Vagina (tissue), 2 donors: ENCODE measurements at regions not wholly inside any gene's neighbourhood (a gene's known extent, or its start where the extent isn't known, plus 50 kb on each side); places are given as distances from the start of the nearest gene placed in this dataset.

Experiments
- DNase-seq, 2 donors: peaks; one replicate each; pipeline ENCODE4 v3.0.0-alpha.2; 2017; ENCODE audit errors: extremely low spot score in 2 of 2
- H3K27ac ChIP-seq: fragments of 200-600 bp; sonication (generic); one replicate; pipeline ENCODE4 v1.5.1; 2019
- H3K27me3 ChIP-seq: fragments of 200-600 bp; sonication (generic); one replicate; pipeline ENCODE4 v1.5.1; 2019
- H3K36me3 ChIP-seq, 2 donors: fragments of 200-600 bp; sonication (generic); one replicate each; pipeline ENCODE4 v1.5.1; 2017 to 2019
- H3K4me1 ChIP-seq: fragments of 200-600 bp; sonication (generic); one replicate; pipeline ENCODE4 v1.5.1; 2019
- H3K4me3 ChIP-seq, 2 donors: fragments of 200-600 bp; sonication (generic); 1 replicate in 1 of 2; 2 replicates in 1 of 2; pipeline ENCODE4 v1.5.1; 2016 to 2019
- H3K9me3 ChIP-seq: fragments of 200-600 bp; sonication (generic); one replicate; pipeline ENCODE4 v1.5.1; 2019
- CTCF ChIP-seq, 3 experiments: fragments of 450-650 bp in 2 of 3; fragments of 200-600 bp in 1 of 3; sonication (generic) in 1 of 3; IDR thresholded peaks; one replicate each; pipeline ENCODE4 v1.5.1; 2017 to 2019; ENCODE audit warnings: antibody characterized with exemption in 3 of 3, mild to moderate bottlenecking in 2 of 3, moderate library complexity in 2 of 3
- POLR2A ChIP-seq, 2 donors: fragments of 450-650 bp; IDR thresholded peaks; one replicate each; pipeline ENCODE4 v1.6.1; 2017; ENCODE audit warnings: antibody characterized with exemption in 2 of 2, mild to moderate bottlenecking in 2 of 2, moderate library complexity in 2 of 2
- POLR2AphosphoS5 ChIP-seq, 2 donors: sonication (generic); formaldehyde crosslinking; IDR thresholded peaks; one replicate each; pipeline ENCODE4 v1.9.0; 2017; ENCODE audit warnings: antibody characterized with exemption in 2 of 2, mild to moderate bottlenecking in 2 of 2, low read depth in 1 of 2; ENCODE audit not compliant: insufficient read depth in 1 of 2
- intact Hi-C: fragments of 100-400 bp; cut with DNase I; formaldehyde crosslinking; loops from one replicate; pipeline ENCODE4 v1.15.1; 2023

GRCh38 chr4:153939570-153939969, 150.7 kb upstream of the SFRP2 start:
- H3K27ac ChIP-seq, result no peak overlapping the region
- no peaks in the 10 kb centered on the region for H3K36me3 ChIP-seq
- TF ChIP-seq CTCF (IDR thresholded peaks at IDR 0.05) (no peak), POLR2AphosphoS5 (IDR thresholded peaks at IDR 0.05; ENCODE audit: insufficient read depth in 1 of 2, low read depth in 1 of 2) (no peak), POLR2A (IDR thresholded peaks at IDR 0.05) (no peak)
- intact Hi-C loops, result no loop called here
- DNase-seq, result no peak
- H3K27me3 ChIP-seq, result no peaks in the 10 kb centered on the region
- no peaks in the 10 kb centered on the region for H3K9me3 ChIP-seq
- no peak overlapping the region for H3K4me3 ChIP-seq
- peaks cover 7% of the 10 kb centered on the region for H3K4me1 ChIP-seq

DNA sequence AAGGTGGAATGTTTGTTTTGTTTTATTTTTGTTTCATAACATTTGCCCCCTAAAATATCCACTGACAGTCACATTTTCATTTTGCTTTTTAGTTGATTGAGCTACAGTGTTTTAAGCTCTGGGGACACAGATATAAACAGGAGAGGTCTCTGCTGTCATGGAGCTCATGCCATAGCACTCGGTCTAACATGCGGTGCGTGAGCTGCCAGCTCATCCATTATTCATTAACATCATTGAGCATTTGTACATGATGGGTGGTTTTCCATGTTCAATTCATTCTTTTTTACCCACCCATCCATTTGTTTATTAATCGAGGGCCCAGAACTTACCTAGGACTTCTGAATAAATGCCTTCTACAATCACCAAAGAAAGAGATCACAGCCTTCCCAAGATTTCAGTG, 150.1 kb upstream of the SFRP2 start:
- Histone ChIP-seq H3K36me3 (no peaks in the 10 kb centered on the region), H3K4me1 (peaks cover 7% of the 10 kb centered on the region), H3K27ac (no peak overlapping the region), H3K4me3 (no peak overlapping the region), H3K9me3 (no peaks in the 10 kb centered on the region), H3K27me3 (no peaks in the 10 kb centered on the region)
- DNase-seq, result no peak
- intact Hi-C loops, result no loop called here
- no peak for TF ChIP-seq CTCF (IDR thresholded peaks at IDR 0.05)

GRCh38 chr4:153937289-153937688, 148.4 kb upstream of the SFRP2 start:
- intact Hi-C loops, result no loop called here
- no peak overlapping the region for H3K27ac ChIP-seq
- no peaks in the 10 kb centered on the region for H3K27me3 ChIP-seq
- H3K4me3 ChIP-seq, result no peak overlapping the region
- no peaks in the 10 kb centered on the region for H3K36me3 ChIP-seq
- no peaks in the 10 kb centered on the region for H3K9me3 ChIP-seq
- TF ChIP-seq POLR2A (IDR thresholded peaks at IDR 0.05) (no peak), POLR2AphosphoS5 (IDR thresholded peaks at IDR 0.05; ENCODE audit: insufficient read depth in 1 of 2, low read depth in 1 of 2) (no peak), CTCF (IDR thresholded peaks at IDR 0.05) (no peak)
- DNase-seq, result no peak
- peaks cover 7% of the 10 kb centered on the region for H3K4me1 ChIP-seq

DNA sequence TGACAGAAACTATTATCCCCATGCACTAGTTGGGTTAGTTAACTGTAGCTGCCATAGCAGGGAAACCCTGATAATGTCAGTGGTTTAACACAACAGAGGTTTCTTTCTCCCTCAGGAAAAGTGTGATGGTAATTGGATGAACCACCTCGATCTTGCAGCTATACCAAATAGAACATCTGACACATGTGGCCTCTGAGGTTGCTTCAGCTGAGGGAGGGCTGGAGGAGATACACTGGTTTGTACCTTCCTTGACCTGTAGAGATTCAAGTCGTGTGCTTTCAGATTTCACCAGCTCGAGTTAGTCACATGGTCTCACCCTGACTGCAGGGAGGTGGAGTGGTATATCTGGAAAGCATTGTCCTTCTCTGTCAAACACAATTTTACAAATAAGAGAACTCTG, 147.2 kb upstream of the SFRP2 start:
- no peak overlapping the region for H3K4me3 ChIP-seq
- H3K27ac ChIP-seq, result no peak overlapping the region
- no peak for DNase-seq
- intact Hi-C loops, result no loop called here
- TF ChIP-seq POLR2AphosphoS5 (IDR thresholded peaks at IDR 0.05; ENCODE audit: insufficient read depth in 1 of 2, low read depth in 1 of 2), result no peak
- TF ChIP-seq POLR2A (IDR thresholded peaks at IDR 0.05), result no peak
- no peak for TF ChIP-seq CTCF (IDR thresholded peaks at IDR 0.05)
- H3K4me1 ChIP-seq, result peaks cover 7% of the 10 kb centered on the region
- H3K36me3 ChIP-seq, result no peaks in the 10 kb centered on the region
- H3K9me3 ChIP-seq, result no peaks in the 10 kb centered on the region
- no peaks in the 10 kb centered on the region for H3K27me3 ChIP-seq

GRCh38 chr4:153934688-153935017, 145.8 kb upstream of the SFRP2 start:
- Histone ChIP-seq H3K27me3 (no peaks in the 10 kb centered on the region), H3K36me3 (no peaks in the 10 kb centered on the region), H3K4me3 (no peak overlapping the region), H3K4me1 (peaks cover 7% of the 10 kb centered on the region), H3K27ac (peak overlapping the region; percentile 31), H3K9me3 (no peaks in the 10 kb centered on the region)
- no peak for DNase-seq
- intact Hi-C loops, result no loop called here
- TF ChIP-seq POLR2AphosphoS5 (IDR thresholded peaks at IDR 0.05; ENCODE audit: insufficient read depth in 1 of 2, low read depth in 1 of 2), result no peak
- no peak for TF ChIP-seq CTCF (IDR thresholded peaks at IDR 0.05)
- TF ChIP-seq POLR2A (IDR thresholded peaks at IDR 0.05), result no peak
